HG03460 (cell line): ENCODE measurements at regions not wholly inside any gene's neighbourhood (a gene's known extent, or its start where the extent isn't known, plus 50 kb on each side); places are given as distances from the start of the nearest gene placed in this dataset.

Source experiments
- ATAC-seq: cut with Tn5 transposase; IDR thresholded peaks from one replicate; pipeline ENCODE4 v1.9.1; 2021; ENCODE audit not compliant: unreplicated experiment

GRCh38 chr4:141576585-141577110 lies 59.7 kb upstream of the IL15 start:
- ATAC-seq, result no peak

- ATAC-seq, result no peak
Measured at GRCh38 chr4:141578451-141578850, 57.9 kb upstream of the IL15 start.

GRCh38 chr4:141580523-141580922 lies 55.9 kb upstream of the IL15 start:
- ATAC-seq, result no peak
